HCT116 (cell line): ENCODE measurements at regions not wholly inside any gene's neighbourhood (a gene's known extent, or its start where the extent isn't known, plus 50 kb on each side); places are given as distances from the start of the nearest gene placed in this dataset.

Experiments
- CEBPB ChIP-seq: IDR thresholded peaks from 2 replicates; pipeline ENCODE4 v1.6.1; 2012; ENCODE audit warnings: low read depth
- CTCF ChIP-seq, 3 experiments: fragments of 200-600 bp in 1 of 3; sonication (generic) in 1 of 3; IDR thresholded peaks in 2 of 3; conservative IDR thresholded peaks in 1 of 3; 2 replicates each; pipeline ENCODE4 v1.5.1; 2012 to 2017; ENCODE audit warnings: low read depth in 2 of 3, low read length in 2 of 3, antibody characterized with exemption in 1 of 3, borderline replicate concordance in 1 of 3, control low read depth in 1 of 3, mild to moderate bottlenecking in 1 of 3, mixed read lengths in 1 of 3, mixed run types in 1 of 3, moderate library complexity in 1 of 3; ENCODE audit not compliant: insufficient read depth in 1 of 3
- EZH2 ChIP-seq: fragments of 200-600 bp; sonication (generic); IDR thresholded peaks from 2 replicates; pipeline ENCODE4 v1.6.1; 2017; ENCODE audit warnings: antibody characterized with exemption, mixed run types
- POLR2AphosphoS5 ChIP-seq: IDR thresholded peaks from 2 replicates; pipeline ENCODE4 v1.6.1; 2011; ENCODE audit warnings: mild to moderate bottlenecking, low read depth, low read length, moderate library complexity
- SP1 ChIP-seq: IDR thresholded peaks from 2 replicates; pipeline ENCODE4 v1.6.1; 2012; ENCODE audit warnings: low read depth

- TF ChIP-seq EZH2 (no peak), CTCF (IDR thresholded peaks at IDR 0.05 in 2 of 3, conservative IDR thresholded peaks at IDR 0.05 in 1 of 3; ENCODE audit: borderline replicate concordance in 1 of 3, insufficient read depth in 1 of 3, low read depth in 2 of 3, low read length in 2 of 3) (no peak), POLR2AphosphoS5 (no peak), SP1 (no peak), CEBPB (no peak)
Measured at GRCh38 chrX:116342903-116343302, 93.5 kb upstream of the SLC6A14 start.
